GM21367 (cell line): ENCODE measurements at regions not wholly inside any gene's neighbourhood (a gene's known extent, or its start where the extent isn't known, plus 50 kb on each side); places are given as distances from the start of the nearest gene placed in this dataset.

ENCODE experiments used
- ATAC-seq: cut with Tn5 transposase; IDR thresholded peaks from one replicate; pipeline ENCODE4 v1.9.1; 2021; ENCODE audit not compliant: unreplicated experiment

DNA sequence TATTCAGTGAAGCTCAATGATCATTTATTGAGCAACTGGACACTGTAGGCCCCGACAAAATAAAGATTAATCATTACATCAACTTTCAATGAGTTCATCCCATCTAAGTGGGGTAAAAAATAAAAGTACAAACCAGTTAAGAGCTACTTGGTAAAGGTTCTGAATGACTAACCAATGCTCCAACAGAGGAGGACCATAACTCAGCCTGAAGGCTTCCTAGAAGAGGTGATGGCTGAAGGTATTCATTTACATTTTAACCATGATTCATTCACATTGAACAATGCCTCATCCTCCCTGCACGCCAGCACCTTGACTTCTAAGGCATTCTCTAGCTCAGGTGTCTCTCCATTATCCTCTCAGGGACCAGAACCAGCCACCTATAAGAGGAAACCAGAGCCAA, 201.4 kb downstream of the ZNF462 start:
- no peak for ATAC-seq

DNA sequence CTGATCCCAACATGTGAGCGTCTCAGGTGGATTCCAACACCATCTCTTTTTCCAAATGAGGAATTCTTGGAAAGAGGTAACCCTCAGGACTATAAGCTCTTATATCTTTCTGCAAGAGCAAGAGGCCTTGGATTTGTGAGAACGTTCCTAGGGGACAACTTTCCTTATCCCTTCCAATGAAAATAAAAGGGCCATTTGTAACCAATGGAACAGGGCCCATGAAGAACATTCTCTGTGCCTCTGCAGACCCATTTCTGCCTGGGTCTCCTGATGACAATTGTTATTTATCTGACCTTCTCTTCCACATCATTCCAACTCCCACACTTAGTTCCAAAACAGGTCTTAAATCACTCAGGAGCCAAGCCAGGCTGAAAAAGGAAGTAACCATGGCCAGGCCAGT, 202.6 kb downstream of the ZNF462 start:
- ATAC-seq: no peak

DNA sequence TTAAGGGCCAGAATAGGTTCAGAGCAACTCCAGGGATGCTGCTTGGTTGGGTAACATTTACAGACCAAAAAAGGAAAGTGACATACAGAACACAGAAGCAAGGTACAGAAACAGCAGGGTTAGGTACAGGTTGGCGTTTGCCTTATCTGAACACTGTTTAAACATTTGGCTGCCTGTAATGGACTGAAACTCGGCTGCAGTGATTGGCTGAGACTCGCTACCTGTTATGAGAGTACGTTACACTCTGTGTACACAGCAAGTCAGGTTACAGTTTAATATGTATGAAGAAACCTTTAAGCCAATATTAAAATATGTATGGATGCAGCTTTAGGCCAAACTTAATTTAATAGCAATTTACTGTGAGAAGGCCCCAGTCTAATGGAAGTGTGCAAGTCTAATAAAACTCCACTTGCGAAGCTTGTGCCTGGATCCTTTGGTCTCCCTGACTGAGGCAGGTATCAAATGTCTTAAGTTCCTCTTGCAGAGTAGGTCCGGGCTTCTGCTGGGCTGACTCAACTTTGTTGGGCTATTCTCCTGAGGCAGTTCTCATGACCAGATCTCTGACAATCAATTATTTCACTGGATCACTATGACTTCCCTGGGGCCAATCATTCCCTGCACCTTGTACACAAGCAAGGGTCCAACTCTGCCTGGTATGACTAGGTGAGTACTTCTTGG, 204.9 kb downstream of the ZNF462 start:
- no peak for ATAC-seq

DNA sequence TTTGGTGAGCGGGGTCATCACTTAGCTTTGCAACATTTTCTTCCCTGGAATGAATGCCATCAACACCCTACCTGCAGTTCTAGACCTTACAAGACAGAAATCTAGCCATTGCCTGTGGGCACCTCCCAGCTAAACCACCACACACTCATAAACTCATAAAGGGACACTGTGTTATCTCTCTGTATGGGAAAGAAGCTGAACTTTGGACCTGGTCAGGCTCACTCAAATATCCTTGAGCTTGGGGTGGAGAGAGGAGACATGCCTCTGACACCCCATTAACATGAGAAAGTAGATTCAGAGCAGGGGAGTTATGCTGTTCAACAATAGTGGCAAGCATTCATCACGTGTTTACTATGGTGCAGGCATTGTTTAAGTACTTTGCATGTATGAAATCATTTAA, 205.6 kb downstream of the ZNF462 start:
- ATAC-seq: no peak

DNA sequence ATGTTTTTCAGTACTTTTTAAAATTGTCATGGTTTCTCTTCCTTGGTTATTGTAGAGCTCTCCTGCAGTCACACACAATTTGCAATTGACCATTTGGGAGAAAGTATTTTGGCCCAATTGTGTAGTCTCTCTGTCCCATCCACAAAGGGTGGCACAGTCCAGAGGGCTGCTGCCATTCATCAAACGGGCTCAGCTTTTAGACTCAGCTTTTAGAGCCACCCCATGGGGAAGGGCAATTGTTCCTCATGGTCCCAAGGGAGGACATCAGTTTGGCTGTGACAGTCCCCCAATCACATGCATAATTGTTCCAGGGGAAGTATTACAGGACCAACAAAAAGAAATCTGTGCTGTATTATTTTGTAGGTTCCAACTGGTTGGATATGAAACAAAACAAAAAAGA, 207.6 kb downstream of the ZNF462 start:
- no peak for ATAC-seq

DNA sequence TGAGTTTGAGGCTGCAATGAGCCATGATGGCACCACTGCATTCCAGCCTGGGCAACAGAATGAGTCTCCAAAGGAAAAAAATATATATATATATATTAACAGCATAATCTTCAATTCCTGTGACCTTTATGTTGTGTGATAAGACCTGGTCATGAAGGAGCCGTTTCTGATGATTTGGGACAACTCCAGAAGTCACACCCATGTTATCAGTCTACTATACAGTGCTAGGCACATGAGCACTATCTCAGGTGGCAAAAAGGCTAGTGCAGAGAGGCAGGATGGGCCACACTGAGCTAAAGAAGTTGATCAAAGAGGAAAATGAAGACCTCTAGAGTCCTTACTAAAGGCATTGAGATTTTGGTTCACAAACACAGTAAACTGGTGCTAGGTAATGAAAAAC, 205.0 kb upstream of the RAD23B start:
- ATAC-seq: no peak

DNA sequence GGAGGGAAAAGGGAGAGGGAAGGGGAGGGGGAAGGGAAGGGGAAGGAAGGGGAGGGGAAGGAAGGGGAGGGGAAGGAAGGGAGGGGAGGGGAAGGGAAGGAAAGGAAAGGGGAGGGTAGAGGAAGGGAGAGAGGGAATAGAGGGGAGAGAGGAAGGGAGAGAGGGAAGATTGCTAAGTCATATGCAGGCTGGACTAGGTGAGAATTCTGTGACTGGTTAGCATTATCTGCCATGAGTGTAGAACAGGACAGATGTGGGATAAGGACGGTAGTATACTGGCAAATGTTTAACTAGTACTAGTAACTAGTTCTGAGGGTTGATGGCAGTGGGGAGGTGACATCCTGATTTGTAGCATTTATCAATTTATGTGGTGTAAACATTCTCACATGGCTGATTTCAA, 203.5 kb upstream of the RAD23B start:
- no peak for ATAC-seq

DNA sequence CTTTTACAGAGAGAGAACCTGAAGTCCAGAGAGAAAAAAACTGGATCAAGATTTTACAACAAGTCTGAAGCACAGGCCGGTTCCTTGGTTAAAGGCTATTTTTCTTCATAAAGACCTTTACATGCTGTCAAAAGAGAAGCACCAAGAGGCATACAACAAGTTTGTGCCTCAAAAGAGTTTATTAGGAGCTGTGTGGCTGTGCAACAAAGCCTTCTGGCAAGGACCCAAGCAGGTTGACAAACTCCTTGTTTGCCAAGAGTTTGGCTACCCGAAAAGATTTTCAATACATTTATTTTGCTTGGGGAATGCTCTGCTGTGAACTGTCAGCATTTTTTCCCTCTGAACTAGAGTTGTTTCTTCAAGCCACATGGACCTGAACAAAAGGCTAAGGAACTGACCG, 202.9 kb upstream of the RAD23B start:
- no peak for ATAC-seq

DNA sequence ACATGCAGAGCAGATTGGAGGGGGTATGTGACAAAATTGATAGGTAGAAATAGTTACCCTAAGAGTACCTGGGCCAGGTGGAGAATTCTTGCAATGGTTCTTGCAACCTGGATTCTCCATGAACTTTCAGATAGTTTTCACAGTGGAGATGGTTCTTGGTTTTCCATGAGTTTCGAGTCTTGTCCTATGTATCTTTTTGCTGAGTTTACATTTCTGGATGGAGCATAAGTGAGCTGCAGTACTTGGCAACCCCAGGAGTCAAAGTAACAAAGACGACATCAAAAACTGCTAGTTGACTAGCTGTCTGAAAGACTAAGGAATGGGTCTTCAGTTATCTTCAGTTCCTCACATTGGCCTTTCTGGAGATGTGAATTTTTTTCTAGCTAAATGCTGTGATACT, 196.6 kb upstream of the RAD23B start:
- no peak for ATAC-seq

DNA sequence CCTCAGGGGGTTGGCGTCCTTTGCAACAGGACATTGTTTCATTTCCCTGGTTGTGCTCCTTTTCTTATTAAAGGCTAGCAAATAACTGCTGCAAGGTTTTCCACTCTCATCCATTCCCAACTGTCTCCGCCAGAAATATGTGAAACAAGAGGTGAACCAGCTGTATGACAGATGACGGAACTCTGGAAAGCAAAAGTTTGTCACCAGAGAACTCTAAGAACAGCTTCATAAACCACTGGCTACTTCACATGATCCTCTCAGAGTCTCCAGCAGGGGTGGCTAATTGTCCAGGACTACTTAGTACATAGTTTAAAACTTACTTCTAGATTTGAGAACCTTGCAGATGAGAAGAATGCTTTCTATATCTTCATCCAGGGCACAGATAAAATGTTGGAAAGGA, 195.9 kb upstream of the RAD23B start:
- no peak for ATAC-seq

DNA sequence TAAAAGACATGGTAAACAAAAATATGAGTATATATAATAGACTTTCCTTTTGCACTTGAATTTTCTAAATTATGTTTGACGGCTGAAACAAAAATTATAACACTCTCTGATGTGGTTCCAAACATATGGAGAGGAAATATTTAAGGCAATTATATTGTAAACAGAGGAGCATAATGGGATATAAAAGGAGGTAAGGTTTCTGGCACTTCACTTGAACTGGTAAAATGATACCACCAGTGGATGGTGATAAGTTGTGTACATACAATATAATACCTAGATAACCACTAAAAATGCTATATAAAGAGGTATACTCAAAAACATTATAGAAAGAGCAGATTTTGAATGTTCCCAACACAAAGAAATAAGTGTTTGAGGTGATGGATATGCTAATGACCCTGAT, 192.9 kb upstream of the RAD23B start:
- ATAC-seq: no peak

DNA sequence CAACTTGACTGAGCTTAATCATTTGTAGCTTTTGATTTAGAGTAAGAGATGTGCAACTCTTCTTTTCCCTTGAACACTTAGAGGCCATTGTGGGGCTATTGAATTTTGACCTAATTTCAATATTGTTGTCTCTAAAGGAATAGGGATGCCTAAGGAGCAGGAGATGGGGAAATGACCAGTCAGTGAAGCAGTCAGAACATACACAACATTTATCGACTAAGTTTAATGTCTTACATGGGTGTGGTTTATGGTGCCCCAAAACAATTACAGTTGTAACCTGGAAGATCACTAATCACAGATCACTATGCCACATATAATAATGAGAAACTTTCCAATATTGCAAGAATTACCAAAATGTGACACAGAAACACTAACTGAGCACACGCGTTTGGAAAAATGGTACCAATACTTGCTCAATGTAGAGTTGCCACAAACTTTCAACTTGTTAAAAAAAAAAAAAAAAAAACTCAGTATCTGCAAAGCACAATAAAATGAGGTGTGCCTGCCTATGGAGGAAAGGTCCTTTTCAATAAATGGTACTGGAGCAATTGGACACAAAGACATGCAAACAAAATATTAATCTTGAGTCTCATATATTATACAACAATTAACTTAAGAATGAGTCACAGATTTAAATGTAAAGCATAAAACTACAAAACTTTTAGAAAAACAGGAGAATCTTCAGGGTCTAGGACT, 189.6 kb upstream of the RAD23B start:
- ATAC-seq: no peak

DNA sequence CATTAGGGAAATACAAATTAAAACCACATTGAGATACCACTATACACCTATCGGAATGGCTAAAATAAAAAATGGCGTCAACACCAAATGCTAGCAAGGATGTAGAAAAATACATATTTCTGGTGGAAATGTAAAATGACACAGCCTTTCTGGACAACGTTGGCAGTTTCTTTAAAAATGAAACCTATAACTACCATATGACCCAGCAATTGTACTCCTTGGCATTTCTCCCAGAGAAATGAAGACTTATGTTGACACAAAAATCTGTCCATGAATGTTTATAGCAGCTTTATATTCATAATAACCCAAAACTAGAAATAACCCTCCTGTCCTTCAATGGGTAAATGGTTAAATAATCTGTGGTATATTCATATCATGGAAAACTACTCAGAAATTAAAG, 188.7 kb upstream of the RAD23B start:
- ATAC-seq: no peak

DNA sequence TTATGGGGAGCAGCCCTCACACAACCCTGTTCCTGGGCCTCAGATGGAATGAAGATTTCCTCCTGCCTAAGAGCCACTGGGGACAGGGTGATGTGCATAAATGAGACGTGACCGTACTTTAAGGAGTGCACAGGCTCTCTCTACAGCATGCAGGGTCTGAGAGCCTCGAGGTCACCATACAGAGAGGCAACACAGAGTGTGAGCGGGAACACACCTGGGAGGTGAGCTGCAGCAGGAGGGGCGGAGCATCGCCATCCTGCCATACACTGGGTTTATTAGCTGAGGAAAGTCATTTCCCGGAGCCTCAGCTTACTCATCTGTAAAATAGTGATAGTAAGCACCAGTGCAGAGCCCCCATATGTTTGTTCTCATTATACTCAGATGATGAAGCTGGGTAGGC, 182.5 kb upstream of the RAD23B start:
- ATAC-seq: no peak

DNA sequence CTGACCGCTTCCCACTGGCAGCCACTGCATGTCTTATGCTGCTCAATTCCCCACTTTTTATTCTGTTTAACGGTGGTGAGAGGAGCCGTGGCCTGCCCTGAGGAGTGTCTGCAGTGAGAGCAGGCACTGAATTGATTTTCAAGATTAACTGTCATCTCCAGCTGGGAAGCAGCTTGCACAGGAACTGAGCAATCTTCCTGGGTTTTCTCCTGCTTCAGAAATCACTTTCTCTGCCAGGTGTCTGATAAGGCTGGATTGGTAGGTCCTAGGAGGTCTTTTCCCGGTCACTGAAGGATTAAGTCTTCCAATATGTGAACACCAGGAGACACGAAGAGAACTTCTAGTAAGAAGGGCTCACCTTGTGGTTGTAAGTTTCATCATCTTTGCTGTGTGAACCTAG, 181.1 kb upstream of the RAD23B start:
- ATAC-seq: no peak

DNA sequence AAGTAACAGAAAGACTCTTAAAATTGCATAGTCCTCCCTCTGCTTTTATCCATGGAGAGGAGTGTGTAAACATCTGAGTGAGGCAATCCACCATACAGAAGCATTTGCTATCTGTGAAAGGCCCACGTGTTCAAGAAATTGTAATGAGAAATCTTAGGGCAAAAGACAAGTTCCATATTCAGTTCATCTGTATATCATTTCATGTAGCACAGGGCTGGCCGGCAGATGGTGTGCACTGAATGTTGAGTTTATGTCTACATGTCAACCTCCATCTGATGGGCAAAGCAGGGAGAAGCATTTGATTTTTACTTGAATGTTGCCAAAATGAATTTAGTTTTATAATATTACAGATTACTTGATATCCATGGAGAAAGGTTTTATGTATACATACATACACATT, 179.5 kb upstream of the RAD23B start:
- no peak for ATAC-seq

DNA sequence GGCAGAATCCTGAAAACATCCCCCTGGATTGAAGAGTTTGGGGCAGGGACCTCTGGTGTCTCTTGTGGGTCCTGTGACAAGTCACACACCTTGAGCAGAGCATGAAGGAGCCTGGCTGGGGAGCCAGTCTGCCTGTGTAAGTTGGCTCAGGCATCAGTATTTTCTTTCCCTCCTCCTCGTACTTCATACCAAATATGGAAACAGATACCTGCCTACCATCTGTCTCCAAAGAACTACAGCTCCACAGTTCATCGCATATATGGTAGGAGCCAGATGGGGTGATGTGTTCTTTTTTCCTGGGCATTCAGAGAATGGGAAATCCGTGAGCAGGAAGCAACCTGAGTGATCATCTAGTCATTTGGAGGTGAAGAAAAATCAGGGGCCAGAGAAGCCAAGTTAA, 177.3 kb upstream of the RAD23B start:
- no peak for ATAC-seq

DNA sequence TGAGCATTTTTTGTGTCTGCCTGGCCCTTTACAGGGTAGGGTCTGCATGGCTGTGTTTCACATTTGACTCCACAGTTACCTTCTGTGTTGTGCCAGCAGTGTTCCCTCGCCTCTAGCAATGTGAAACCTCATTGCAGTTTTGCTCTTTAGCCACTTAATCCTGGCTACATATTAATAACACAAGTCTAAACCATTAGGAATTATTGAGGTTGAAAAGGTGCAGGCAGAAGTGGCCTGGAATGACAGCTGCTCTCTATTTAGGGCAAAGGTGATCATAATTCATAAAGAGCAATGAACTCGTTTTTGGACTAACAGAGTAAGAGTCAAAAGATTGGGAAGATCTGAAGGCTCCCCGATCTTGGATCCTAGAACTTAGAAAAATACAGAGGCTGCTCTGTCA, 176.7 kb upstream of the RAD23B start:
- no peak for ATAC-seq

DNA sequence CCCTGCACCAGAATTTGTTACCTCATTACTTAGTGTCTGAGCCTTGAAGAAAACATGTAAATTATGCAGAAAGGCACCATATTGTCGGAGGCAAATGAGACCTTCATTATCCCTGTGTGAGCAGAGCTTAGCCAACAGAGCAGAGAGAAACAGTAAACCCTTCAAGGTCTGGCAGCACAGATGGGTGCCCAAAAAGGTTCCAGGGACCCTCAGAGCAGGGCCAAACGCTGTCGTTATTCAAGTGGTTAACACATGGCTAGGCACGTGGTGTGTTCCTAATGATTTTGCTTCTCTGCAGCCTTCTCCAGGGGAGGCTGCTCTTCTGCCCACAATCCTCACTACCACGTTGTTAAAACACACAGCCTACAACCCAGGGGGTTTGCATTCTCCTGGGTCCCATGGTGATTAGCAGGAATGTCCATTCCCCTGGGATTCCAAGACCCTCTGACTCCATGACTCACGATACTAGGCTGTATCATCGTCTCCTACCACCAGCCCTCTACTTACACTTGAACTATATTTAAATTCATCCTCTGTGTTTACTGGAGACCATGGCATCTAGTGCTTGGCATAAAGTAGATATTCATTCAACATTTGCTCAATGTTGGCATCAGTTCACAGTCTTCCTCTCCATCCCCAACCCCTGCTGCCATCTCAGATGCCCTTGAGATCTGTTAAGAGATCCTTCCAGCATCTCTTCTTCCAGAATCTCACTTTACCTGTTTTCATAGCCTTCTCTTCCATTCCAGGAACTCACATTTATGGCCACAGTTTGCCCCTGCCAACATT, 174.5 kb upstream of the RAD23B start:
- no peak for ATAC-seq

DNA sequence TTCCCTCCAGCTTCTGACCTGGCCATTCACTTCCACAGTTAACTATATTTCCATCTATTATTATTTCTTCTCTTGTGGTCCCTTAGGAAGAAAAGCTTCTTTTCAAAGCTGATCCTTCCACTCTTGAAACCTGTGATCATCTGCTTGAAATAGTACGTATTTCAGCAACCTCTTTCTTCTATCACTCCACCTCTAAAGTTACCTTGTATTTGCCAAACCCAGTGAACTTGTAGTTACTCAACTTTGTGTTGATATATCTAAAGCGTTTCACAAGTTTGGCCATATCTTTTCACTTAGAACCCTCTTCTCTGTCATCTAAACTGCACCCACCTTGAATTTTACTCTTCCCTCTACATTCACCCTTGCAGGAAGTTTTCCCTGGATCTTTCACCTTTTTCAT, 173.8 kb upstream of the RAD23B start:
- no peak for ATAC-seq

DNA sequence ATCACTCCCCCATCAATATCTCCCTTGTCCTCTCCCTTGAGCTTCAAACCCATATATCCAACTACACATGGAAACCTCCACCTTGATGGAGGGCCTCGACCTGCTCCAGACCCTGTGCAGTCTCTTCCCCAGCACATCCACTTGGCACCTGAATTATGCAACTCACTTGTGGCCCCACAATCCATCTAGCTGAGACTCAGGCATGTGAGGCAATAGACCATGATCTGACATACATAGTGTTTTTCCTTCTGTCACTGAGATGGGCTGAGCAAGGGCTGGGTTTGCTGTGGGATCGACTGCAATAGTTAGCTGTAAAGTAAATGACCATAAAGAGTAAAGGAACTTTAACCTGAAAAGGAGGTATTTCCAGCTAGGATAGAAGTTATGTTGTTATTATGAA, 172.9 kb upstream of the RAD23B start:
- no peak for ATAC-seq

DNA sequence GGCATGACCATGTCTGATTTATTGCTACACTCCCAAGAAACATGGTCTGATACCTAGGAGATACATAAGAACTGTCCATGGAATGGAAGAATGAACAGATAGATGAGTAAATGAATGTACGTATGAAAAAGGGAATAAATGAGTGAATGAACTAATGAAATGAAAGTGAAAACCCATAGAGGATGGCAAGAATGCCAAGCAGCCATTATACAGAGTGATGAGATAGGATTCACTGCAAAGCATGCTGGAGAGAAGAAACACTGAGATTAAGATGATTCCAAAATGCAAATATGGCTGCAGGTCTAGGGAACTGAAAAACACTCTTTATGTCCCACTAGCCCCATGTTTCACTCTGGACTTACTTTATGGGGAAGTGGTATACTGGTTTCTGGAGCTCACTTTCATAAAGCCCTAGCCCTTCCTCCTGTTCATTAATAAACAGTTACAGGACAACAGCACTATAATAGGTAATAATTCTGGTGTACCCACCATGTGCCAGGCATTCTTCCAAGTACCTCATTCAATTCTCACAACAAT, 170.3 kb upstream of the RAD23B start:
- peak; percentile 95 for ATAC-seq
